GM18909 (cell line): ENCODE measurements at regions not wholly inside any gene's neighbourhood (a gene's known extent, or its start where the extent isn't known, plus 50 kb on each side); places are given as distances from the start of the nearest gene placed in this dataset.

Source experiments
- ATAC-seq: cut with Tn5 transposase; IDR thresholded peaks from one replicate; pipeline ENCODE4 v1.9.1; 2021; ENCODE audit warnings: mild to moderate bottlenecking; ENCODE audit not compliant: unreplicated experiment, poor library complexity

DNA sequence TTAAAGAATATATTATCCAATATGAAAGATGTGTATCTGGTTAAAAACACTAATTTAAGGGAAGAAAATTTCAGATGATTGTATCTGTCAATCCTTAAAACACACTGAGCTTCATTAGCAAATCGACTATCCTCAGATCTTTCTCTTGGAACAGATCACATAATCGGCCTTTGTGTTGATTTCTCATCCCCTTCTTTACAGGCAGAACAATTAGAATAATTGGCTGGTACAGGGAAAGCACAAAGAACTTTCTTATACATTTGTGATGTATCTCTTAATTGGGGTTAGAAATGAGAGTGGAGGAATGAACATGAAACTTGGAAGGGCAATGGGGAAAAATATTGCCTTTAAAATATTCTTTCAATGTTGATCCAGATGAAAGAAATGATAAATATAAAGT, 662.1 kb downstream of the TLE4 start:
- no peak for ATAC-seq

DNA sequence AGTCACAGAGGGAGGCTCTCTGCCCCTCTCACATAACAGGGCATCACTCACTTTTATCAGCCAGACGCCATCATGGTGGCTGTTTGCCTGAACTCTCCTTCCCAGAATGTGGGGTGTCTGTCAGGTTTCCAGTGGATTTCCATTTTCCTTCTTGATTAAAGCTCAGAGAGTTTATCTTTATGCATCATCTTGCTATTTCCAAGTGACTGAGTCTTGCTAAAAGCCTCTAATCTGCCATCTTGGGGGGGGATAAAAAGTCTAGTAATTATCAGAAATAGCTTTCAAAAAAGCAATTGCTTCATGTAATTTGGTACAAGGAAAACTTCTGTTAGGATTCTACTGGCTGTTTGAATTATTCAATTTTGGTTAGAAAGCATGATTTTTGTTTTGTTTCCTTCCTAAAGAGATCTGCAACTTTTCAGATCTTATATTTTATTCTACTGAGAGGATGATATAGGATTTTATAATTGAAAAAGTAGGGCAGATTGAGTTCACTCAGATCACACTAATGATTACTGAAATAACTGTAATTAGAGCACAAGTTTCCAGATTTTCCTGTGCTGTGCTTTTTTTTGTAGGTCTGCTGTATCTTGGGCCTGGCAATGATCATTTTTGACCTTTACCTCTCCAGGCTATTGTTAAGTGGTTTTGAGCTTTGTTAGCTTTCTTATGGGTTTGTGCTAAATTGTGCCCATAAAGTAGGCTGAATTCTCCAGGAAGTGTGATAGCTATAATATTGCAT, 661.5 kb downstream of the TLE4 start:
- no peak for ATAC-seq

DNA sequence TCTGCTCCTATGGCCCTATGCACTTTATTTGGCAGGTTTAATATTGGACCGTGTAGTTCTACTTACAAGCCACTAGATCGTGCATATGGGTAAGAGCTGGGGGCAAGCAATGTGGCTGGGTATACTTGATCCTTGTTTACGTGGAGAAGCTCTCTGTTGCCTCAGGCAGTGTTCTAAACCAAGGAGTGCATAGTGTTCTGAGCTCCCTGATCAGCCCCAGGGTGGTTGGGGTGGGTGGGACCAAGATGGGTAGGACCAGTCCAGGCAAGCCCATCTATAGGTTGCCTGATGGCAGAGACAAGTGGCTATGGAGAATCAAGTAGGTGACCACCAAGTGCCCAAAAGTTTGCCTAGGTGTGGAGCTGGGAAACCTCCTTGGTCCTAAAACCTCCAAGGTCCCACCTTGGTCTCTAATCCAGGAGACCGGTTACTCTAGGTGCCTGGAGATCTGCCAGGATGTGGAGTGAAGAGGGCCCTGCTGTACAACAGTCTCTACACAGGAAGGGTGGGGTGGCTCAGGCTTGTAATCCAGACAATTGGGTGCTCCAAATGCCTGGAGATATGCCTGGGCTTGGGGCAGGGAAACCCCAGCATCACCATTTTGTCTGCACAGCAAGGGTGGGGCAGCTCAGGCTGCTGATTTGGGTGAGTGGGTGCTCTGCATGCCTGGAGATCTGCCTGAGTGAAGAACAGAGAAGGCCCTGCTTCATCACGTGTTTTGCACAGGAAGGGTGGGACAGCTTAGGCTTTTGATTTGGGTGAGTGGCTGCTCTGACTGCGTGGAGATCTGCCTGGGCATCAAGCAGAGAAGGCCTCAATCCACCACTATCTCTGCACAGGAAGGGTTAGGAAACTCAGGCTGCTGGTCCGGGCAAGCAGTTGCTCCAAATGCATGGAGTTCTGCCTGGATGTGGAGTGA, 659.8 kb downstream of the TLE4 start:
- ATAC-seq: no peak

DNA sequence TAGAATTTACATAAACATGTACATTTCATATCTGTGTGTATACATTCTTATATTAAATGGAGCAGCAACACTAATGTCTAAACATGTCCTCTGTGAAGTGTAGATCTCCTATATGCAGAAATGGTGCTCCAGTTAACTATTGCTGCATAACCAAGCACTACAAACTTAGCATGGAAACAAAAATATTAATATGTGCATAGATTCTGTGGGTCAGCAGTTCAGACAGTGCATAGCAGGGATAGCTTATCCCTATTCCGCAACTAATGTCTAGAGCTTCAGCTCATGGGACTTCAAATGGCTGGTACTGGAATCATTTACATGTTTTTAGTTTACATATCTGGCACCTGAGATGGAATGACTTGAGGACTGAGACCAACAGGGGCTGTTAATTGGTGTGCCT, 652.1 kb downstream of the TLE4 start:
- no peak for ATAC-seq

DNA sequence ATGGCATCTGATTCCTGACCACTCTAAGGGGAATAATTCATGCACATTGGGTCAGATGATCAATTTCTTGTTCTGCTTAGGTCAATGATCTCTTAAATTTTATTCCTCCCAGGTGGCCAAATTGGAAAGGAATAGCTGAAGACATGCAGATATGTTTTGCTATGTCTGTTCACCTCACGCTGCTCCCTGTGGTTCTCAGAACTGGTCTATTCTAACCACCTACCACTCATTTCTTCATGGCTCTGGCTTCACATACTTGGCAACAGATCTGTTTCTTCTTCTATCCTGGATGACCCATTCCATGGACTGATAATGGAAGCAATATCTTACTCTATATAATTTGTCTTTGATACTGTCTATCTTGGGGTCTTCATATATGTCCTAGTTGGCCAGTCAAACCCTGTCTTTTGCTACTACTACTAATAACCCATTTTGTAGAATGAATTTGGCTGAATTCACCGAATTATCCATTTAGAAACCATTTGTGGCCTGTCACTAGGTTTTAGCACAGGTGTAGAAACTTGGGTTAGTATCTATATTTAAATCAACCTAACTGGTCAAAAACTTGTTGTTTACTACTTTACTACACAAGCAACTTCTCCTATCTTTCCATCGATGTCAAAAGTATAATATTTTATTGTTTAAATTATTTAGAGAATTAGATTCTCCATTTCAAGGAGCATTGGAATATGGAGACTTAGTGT, 650.9 kb downstream of the TLE4 start:
- no peak for ATAC-seq

DNA sequence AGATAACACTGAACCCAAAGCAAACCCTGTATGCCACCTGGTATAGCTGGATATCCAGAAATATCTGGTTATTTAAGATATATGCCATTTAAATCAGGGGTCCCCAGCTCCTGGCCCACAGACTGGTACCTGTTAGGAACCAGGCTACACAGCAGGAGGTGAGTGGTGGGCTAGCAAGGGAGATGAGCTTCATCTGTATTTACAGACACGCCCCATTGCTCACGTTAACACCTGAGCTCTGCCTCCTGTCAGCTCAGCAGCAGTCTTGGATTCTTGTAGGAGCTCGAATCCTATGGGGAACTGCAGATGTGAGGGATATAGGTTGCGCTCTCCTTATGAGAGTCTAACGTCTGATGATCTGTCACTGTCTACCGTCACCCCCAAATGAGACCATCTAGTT, 646.6 kb downstream of the TLE4 start:
- ATAC-seq: no peak

DNA sequence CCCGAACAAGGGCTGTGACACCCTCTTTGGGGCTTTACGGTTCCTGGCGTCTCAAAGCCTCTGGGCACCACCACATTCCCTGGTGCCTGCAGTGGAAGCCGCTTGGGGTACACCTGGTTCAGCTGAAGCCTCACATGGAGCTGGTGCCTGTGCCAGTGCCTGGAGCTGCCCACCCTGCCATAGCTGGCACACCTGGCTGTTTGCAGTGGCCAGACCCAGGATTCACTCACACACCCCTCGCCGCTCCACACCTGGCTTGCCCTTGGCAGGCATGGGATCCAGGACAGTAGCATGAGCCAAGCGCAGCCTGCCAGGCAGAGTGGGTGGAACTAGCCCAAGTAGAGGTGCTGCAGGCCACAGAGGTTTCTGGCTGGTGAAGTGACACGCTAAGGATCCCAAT, 641.8 kb downstream of the TLE4 start:
- no peak for ATAC-seq

DNA sequence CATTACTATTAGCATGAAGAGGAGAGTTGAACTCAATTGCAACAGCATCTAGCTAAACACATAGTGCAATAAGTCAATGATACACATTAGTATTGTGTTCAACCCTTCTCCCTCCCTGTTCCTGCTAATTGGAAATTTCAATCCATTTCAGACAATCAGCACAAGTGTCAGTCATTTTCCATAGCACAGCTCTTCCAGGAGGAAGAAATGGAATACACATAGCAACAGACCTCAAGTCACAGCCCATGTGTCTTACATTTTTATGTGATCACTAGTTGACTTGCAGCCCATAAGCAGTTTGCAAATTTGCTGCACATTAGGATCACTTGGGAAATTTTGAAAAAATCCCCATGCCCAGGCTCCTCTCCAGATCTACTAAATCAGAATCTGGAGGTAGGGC, 636.9 kb downstream of the TLE4 start:
- no peak for ATAC-seq

DNA sequence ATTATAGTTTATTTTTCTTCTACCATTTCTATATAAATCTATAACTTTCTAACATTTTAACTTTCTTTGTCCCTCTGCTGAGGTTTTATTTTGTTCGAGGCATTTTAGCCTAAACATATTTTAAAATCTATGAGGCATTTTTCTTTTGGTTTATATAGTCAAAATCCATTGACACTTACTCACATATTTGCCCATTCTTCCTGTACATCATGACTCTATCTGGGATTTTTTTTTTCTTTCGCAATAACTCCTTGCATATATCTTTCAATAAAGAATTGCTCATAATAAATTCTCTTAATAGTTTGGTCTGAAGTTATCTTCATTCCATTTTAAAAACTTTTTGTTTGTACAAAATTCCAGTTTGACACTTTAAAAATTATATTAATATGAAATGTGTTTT, 632.3 kb downstream of the TLE4 start:
- ATAC-seq: no peak

DNA sequence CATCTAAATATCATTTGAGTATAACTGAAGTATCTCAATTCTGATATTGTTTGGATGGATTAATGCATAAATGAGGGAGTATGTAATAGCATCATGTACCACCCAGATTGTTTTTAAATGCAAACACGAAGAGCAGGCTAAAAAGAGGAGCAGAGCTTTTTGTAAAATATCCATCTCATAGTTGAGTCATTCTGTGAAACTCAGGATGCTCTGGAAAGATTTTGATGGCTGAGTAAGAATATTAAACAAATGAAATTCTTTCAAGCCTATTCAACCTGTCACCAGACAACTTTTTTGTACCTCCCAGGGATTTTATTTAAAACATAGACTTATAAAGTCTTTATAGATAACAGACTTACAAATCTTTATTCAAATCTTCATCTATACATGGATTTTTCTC, 625.9 kb downstream of the TLE4 start:
- ATAC-seq: no peak

DNA sequence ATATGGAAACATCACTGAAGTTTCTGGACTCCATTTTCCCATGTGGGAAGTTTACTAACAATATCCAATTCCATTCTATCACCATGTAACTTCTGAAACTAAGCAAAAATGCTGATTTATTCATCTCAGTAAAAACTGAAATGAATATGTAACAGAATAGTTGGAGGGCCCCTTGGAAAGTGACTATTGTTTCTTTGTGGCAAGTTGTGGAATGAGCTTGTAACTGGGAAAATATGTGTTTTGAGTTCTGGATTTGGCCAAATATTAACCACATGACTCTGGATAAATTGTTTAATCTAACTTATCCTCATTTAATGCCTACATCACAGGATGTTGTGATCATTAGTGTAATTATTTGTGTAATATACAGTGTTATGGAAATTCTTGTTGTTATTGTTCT, 619.3 kb downstream of the TLE4 start:
- no peak for ATAC-seq

DNA sequence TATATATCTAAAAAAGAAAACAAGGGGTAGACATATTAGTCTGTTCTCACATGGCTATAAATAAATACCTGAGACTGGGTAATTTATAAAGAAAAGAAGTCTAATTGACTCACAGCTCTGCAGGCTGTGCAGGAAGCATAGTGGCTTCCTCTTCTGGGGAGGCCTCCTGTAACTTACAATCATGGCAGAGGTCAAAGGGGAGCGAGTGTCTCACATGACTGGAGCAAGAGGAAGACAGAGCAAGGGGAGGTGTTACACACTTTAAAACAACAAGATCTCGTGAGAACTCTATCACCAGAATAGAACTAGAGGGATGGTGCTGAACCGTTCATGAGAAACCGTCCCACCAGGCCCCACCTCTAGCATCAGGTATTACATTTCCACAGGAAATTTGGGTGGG, 616.8 kb downstream of the TLE4 start:
- no peak for ATAC-seq

DNA sequence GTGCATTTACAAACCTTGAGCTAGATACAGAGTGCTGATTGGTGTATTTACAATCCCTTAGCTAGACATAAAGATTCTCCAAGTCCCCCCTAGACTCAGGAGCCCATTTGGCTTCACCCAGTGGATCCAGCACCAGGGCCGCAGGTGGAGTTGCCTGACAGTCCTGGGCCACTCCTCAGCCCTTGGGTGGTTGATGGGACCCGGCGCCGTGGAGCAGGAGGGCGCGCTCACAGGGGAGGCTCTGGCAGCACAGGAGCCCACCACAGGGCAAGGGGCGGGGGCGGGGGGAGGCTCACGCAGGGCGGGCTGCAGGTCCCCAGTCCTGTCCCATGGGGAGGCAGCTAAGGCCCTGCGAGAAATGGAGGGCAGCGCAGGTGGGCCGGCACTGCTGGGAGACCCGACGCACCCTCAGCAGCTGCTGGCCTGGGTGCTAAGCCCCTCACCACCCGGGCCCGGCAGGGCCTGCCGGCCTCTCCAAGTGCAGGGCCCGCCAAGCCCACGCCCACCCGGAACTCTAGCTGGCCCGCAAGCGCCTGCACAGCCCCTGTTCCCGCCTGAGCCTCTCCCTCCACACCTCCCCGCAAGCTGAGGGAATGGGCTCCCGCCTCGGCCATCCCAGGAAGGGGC, 613.5 kb downstream of the TLE4 start:
- no peak for ATAC-seq

DNA sequence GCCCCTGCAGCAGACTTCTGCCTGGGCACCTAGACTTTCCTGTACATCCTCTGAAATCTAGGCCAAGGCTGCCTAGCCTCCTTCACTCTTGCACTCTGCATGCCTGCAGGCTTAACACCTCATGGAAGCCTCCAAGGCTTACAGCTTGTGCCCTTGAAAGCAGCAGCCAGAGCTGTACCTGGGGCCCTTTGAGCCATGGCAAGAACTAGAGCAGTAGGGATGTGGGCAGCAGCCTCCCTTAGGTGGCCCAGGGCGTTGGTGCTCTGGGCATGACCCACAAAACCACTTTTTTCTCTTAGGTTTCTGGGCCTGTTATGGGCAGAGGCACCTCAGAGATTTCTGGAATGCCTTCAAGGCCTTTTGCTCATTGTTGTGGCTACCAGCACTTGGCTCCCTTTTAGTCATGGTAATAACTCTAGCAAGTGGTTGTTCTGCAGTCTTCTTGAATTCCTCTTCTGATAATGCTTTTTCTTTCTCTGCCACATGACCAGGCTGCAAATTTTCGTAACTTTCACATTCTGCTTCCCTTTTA, 606.2 kb downstream of the TLE4 start:
- ATAC-seq: no peak

DNA sequence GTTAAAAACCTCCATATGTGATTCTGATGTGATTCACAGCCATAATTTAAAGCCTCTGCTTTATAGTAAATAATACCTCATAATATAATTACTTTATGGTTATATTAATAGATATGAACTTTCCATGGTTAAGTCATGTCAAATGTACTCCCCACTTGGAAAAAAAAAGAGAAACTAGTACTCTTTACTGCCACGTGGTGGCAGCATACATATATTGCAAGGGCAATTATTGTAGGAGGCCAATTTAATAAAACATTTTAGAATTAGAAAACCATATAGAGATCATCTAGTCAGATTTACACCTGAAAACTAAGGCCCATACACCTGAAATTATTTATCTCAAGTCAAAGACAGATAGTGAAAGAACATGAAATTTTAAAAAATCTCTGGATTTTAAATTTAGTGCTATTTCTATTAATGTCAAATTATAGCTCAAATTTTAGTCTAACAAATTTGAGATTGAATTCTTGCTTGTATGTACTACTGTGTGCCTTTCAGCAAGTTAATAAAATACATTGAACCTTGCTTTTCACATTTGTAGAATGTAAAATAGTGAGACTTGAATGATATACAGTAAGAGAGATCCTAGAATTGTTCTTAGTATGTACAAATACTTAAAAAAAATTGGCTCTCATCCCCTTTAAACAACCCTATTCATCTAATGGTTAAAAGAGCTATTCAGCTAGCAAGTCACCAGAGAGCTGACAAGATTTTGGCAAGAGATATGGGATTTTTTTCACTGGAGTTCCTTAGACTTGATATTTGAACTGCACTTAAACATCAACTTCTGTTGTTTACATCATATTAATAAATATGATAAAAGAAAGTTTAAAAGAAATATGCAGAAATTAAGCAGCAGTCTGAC, 603.8 kb downstream of the TLE4 start:
- ATAC-seq: peak; percentile 66

DNA sequence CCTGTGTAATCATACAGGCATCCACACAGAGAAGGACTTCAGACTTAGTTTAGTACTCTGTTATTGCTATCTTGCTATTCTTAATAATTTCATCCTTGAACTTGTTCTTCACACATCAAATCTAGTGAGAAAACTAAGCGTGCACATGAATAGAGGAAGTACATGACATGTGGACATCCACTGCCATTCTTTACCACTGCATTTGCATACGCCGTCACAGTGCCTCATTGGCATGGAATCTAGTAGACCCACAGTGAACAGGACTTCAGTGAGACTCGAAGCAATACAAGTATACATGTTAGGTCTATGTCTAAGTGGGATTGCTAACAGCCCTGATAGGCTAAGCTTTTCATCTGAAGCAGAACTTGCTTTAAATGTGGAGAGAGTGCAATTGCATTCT, 592.1 kb downstream of the TLE4 start:
- peak; percentile 86 for ATAC-seq

DNA sequence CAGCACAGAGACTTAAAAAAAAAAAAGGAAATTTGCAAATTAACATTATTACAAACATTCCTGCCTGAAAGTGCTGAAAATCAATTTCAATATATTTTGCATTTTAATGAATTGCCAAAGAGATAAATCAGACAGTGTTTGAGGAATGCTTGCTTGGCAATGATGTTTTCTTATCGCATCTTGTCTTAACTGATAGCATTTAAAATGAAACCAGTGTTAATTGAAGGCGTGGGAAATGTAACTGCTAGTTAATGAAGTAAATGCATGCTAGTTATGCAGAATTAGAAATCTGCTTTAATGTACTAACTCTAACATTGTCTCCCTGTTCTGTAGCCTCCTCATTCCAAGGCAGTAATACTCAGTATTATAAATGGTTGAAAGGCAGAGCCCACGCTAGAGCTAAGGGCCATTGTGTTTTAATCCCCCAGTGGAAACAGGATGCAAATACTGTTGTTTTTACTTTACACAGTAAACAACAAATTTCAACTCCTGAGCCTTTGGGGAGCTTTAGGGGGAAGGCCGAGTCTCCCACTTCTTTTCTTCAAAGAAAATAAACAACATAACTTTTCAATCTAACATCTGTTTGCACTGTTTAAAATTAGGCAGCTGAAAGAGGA, 586.9 kb downstream of the TLE4 start:
- no peak for ATAC-seq

DNA sequence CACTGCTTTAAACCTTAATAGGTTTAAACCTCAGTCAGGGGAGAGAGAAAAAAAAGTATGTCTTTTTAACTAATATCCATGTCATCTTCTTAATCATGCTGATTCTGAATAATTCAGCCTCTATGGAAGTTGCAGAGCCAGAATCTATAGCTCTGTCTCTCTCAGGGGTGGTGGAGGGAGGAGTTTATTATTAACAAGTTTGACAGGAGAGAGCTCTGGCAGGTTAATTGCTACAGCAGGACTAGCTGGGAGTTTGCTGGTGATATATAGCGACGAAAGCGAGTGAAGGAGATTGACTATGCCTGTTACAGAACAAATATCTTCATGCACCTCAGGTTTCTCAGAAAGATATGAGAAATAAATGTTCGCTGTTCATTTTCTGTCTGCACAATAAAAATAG, 586.4 kb downstream of the TLE4 start:
- ATAC-seq: no peak

DNA sequence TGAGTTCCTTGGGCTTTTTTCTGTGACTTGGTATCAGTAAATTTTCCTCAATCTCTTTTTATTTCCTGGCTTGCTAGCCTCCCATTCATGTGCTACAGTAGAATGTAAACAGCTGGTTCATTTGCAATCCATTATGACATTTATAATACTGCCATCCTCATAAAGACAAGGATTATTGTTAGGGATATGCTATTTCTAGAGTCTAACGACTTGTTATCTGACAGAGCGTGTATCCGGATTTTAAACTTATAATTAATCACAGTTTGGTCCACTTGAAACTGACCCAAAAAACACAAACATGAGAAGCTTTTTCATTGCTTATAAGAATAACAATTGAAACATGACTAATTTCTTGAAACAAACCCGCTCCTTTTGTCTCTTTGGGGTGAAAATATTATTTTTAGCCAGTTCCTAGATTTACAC, 585.8 kb downstream of the TLE4 start:
- no peak for ATAC-seq
